Effector memory CD8-positive, alpha-beta T cell (primary cell): ENCODE measurements at regions not wholly inside any gene's neighbourhood (a gene's known extent, or its start where the extent isn't known, plus 50 kb on each side); places are given as distances from the start of the nearest gene placed in this dataset.

ENCODE experiments used
- ATAC-seq: fragments of 150-1000 bp; cut with Tn5 transposase; replicated peaks from 2 replicates; pipeline ENCODE4 v1.10.0; 2021; ENCODE audit warnings: mild to moderate bottlenecking, moderate library complexity
- DNase-seq, 3 experiments: peaks; one replicate each; pipeline ENCODE4 v3.0.0; 2021
- H3K27ac Mint-ChIP-seq, 2 donors: one replicate each; pipeline ENCODE4 v1.8.0; 2022; ENCODE audit warnings: mild to moderate bottlenecking in 2 of 2, mixed read lengths in 2 of 2, moderate library complexity in 2 of 2
- H3K27me3 Mint-ChIP-seq, 2 donors: one replicate each; pipeline ENCODE4 v1.8.0; 2022; ENCODE audit warnings: mixed read lengths in 2 of 2
- H3K36me3 Mint-ChIP-seq: one replicate; pipeline ENCODE4 v1.8.0; 2022; ENCODE audit warnings: mild to moderate bottlenecking, moderate library complexity, mixed read lengths; ENCODE audit not compliant: insufficient read depth
- H3K4me1 Mint-ChIP-seq, 2 donors: one replicate each; pipeline ENCODE4 v1.8.0; 2022; ENCODE audit warnings: low read depth in 2 of 2, mixed read lengths in 2 of 2
- H3K4me3 Mint-ChIP-seq, 2 donors: one replicate each; pipeline ENCODE4 v1.8.0; 2022; ENCODE audit warnings: mild to moderate bottlenecking in 2 of 2, mixed read lengths in 2 of 2, moderate library complexity in 2 of 2
- H3K9me3 Mint-ChIP-seq, 2 donors: one replicate each; pipeline ENCODE4 v1.8.0; 2022; ENCODE audit warnings: mixed read lengths in 2 of 2

DNA sequence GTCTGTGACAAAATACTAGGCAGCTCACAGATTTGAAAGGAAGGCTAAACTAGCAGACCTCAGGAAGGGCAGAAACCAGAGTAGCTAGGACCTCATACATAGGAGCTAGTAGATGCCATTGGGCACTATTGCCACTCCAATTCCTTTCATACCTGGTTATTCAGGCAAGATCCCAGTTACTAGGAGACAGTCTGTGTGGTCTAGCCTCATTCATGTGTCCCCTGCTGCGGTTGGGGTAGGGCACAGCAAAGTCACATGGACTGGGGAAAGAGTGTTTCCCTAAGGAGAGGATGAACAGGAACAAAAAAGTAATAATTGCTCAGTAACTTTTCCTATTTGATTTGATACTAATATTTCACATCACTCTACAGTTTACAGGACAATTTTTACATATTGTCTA lies 204.6 kb upstream of the HEY2 start:
- H3K4me1 Mint-ChIP-seq: no peaks in the 10 kb centered on the region
- H3K9me3 Mint-ChIP-seq: no peaks in the 10 kb centered on the region
- no peak overlapping the region for H3K4me3 Mint-ChIP-seq
- DNase-seq (no peak), ATAC-seq (no peak)
- no peak overlapping the region for H3K27ac Mint-ChIP-seq
- H3K36me3 Mint-ChIP-seq: no peaks in the 10 kb centered on the region
- H3K27me3 Mint-ChIP-seq: peaks cover 18 to 26% of the 10 kb centered on the region in 2 donors

DNA sequence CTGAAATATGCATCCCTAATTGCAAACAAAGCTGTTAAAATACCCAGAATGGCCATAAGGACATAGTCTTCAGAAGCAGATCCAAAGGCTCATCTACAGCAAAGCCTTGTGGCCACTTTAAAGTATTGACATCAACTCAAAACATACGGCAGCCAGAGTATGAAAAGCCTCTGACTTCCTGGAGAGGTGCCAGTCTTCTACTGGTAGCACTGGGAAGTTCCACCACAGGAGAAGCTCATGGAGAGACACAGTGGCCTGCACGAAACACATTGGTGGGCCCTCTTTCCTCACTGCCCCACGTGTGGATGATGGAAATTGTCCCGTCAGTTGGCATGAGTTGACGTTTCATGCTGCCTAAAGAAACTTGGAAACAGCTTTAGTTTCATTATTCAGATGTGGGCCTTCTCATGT lies 202.6 kb upstream of the HEY2 start:
- H3K36me3 Mint-ChIP-seq: no peaks in the 10 kb centered on the region
- H3K9me3 Mint-ChIP-seq: no peaks in the 10 kb centered on the region
- H3K4me3 Mint-ChIP-seq: no peak overlapping the region
- ATAC-seq (no peak), DNase-seq (no peak)
- peaks cover 5 to 36% of the 10 kb centered on the region in 2 donors for H3K27me3 Mint-ChIP-seq
- no peak overlapping the region for H3K27ac Mint-ChIP-seq
- H3K4me1 Mint-ChIP-seq: no peaks in the 10 kb centered on the region

DNA sequence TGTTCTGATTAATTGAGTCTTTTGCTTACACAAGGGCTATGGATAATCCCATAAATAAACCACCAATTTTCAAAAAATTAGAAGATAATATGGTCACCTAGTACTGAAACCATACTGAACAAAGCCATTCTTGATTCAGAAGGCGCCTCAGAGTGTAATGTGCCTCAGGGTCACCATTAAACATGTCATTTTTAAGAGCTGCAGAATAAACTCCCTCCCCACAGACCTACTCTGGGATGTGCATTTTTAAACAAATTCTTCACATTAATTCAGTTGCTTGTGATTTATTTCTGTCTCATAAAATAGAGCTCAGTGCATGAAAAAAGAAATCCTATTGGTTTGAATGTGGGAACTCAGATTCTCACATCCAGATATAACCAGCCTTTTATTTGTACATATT lies 202.1 kb upstream of the HEY2 start:
- no peak overlapping the region for H3K4me3 Mint-ChIP-seq
- no peaks in the 10 kb centered on the region for H3K9me3 Mint-ChIP-seq
- H3K27me3 Mint-ChIP-seq: peaks cover 5 to 36% of the 10 kb centered on the region in 2 donors
- no peak for ATAC-seq
- no peaks in the 10 kb centered on the region for H3K36me3 Mint-ChIP-seq
- H3K27ac Mint-ChIP-seq: no peak overlapping the region
- no peak for DNase-seq
- H3K4me1 Mint-ChIP-seq: no peaks in the 10 kb centered on the region

DNA sequence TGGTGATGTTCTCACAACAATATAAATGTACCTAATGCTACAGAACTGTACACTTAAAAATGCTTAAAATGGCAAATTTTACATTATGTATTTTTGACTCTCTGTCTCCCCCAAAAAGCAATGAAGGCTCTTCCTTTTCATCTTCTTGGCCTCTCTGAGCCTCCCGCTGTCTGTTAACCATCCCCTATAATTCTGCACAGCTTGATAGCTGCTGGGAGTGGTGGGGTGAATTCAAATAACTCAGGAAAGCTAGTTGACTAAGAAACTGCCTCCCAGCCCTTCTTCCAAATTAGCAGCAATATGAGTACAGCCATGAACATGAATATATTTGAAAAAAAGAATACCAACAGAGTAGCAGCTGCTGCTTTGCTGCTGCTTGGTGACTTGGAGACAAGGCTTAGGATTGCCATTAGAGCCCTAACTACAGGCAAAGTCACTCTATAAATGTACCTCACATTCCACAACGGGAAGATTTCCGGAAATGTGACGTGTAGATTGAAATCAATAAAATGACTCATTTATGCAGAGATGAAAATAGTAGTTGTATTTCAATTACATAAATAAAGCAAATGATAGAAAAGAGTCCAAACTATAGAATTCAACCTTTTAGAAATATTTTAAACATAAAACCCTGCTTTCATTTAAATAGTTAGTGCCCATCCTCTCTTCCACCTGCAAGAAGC lies 200.1 kb upstream of the HEY2 start:
- no peak for ATAC-seq
- Mint-ChIP-seq H3K27me3 (peaks cover 5 to 32% of the 10 kb centered on the region in 2 donors), H3K4me1 (no peaks in the 10 kb centered on the region), H3K27ac (no peak overlapping the region), H3K4me3 (no peak overlapping the region), H3K36me3 (no peaks in the 10 kb centered on the region), H3K9me3 (no peaks in the 10 kb centered on the region)
- DNase-seq: no peak

DNA sequence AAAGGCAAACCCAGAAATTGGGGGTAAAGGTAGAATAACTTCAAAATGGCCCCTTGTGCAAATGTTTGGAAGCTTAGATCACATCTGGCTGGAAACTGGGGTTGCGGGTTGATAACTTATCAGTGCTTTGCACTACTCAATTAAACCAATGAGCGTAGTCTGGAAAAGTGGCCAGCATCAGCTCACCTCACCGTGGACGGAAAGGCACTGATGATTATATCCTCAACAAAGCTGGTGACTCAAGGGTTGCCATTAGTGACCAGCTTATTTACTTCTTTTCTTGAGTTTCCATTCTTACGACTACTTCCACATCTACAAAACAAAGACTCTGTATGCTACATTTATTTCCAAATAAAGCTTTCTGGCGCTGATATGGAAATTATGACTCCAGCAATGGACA lies 198.5 kb upstream of the HEY2 start:
- no peaks in the 10 kb centered on the region for H3K36me3 Mint-ChIP-seq

DNA sequence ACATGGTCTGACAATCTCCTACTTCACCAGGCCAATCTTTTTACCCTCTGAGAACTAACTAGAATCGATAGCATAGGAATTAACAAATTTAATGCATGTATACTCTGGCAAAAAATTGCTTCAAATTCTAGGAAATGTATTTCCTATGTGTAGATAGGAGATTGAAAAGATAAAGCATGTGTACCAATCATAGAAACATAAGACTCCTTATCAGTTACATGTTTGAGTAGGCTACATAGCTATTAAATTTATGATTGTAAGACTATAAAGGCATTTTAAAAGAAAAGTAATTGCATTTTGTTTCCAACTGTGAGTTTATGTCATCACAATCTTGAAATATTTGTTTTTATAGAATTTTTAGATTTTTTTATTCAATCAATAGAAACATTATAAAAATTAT lies 196.6 kb upstream of the HEY2 start:
- Mint-ChIP-seq H3K27me3 (peaks cover 14 to 30% of the 10 kb centered on the region in 2 donors), H3K36me3 (no peaks in the 10 kb centered on the region), H3K4me1 (no peaks in the 10 kb centered on the region), H3K27ac (no peak overlapping the region), H3K9me3 (no peaks in the 10 kb centered on the region), H3K4me3 (no peak overlapping the region)
- ATAC-seq (no peak), DNase-seq (no peak)

More for the DNA sequence above, 198.5 kb upstream of the HEY2 start:
- Mint-ChIP-seq H3K9me3 (no peaks in the 10 kb centered on the region), H3K4me1 (no peaks in the 10 kb centered on the region), H3K27me3 (peaks cover 5 to 28% of the 10 kb centered on the region in 2 donors), H3K4me3 (no peak overlapping the region), H3K27ac (no peak overlapping the region)
- ATAC-seq (no peak), DNase-seq (no peak)

DNA sequence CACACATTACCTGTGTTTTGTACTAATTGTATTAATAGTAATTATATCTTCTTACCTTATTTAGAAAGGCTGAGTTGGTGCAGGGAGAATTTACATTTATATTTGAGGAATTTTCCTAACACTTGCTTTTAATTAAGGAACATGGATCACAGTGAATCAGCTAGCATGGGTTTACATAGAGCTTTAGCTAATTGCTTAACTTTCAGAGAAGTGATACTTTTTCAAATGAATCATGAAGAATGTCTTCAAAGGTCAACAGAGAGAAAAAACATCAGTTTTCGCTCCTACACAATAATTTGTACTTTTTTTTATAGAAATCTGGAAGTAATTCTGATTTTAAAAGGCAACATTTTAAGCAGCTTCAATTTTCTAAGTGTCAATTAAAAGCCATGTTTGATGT lies 195.0 kb upstream of the HEY2 start:
- ATAC-seq (no peak), DNase-seq (no peak)
- Mint-ChIP-seq H3K4me1 (no peaks in the 10 kb centered on the region), H3K27ac (no peak overlapping the region), H3K9me3 (no peaks in the 10 kb centered on the region), H3K27me3 (peaks cover 9 to 24% of the 10 kb centered on the region in 2 donors), H3K36me3 (no peaks in the 10 kb centered on the region), H3K4me3 (no peak overlapping the region)

DNA sequence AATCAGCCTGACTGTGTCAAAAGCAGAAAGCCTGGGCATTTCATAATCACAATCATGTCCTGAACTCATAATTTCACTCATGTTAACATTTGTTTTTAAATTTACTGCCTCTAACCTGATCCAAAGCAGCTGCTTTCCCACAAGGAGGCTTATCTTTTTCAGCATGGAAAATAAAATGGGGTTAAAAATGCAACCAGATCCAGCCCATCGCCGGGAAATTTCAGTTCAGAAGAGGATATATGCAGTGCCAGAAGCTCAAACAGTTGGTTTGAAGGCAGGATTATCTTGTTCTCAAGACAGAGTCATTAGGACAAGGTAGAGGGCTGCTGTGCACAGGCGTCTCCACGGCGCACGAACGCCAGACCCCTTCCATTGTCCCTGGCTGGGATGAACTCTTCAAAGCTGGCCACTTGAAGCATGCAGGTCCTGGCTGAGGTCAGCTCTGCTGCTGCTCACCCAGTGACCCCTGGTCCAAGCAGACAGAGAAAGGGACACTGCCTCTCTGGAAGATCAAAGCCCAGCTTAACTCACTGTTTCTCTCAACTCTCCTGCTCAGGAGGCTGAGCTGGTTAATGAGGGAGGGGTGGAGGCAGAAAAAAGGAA lies 191.1 kb upstream of the HEY2 start:
- Mint-ChIP-seq H3K36me3 (no peaks in the 10 kb centered on the region), H3K9me3 (no peaks in the 10 kb centered on the region), H3K27me3 (peaks cover 9 to 20% of the 10 kb centered on the region in 2 donors), H3K4me3 (no peak overlapping the region), H3K27ac (no peak overlapping the region), H3K4me1 (no peaks in the 10 kb centered on the region)
- ATAC-seq (no peak), DNase-seq (no peak)

DNA sequence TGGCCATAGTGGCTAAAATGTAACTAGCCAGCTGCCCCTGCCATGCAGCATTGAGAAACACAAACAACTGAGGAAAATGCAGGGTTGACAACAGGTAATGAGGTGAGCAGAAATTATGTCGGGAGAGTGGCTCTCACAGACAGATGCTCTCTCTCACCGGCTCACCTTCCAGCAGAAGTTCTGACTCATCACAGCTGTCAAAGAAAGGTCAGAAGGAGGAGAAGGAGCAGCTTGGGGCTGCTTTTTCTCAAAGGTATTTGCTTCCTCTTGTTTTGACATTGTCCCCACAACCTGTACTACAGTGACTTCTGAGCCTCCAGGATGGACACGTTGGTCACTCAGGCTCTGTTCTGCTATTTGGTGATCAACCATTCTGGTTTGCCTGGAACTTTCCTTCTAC lies 190.5 kb upstream of the HEY2 start:
- Mint-ChIP-seq H3K36me3 (no peaks in the 10 kb centered on the region), H3K4me1 (no peaks in the 10 kb centered on the region), H3K4me3 (no peak overlapping the region), H3K27me3 (peaks cover 13 to 26% of the 10 kb centered on the region in 2 donors), H3K9me3 (no peaks in the 10 kb centered on the region), H3K27ac (no peak overlapping the region)
- DNase-seq (no peak), ATAC-seq (no peak)

DNA sequence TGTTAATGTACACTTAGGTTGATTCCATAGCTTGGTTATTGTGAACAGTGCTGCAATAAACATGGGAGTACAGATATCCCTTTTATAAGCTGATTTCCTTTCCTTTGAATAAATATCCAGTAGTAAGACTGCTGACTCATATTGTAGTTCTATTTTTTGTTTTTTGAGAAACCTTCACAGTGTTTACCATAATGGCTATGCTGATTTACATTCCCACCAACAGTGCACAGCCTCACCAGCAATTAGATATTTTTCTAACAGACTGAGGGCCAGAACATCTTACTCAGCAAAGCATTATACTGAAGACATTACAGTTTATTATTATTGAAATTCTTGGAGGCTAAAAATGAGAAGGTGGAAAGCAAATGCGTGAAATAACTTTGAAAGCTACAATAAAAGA lies 187.3 kb upstream of the HEY2 start:
- Mint-ChIP-seq H3K27me3 (peaks cover 20 to 38% of the 10 kb centered on the region in 2 donors), H3K4me3 (no peak overlapping the region), H3K9me3 (no peaks in the 10 kb centered on the region), H3K36me3 (no peaks in the 10 kb centered on the region), H3K4me1 (no peaks in the 10 kb centered on the region), H3K27ac (no peak overlapping the region)
- no peak for ATAC-seq
- no peak for DNase-seq

DNA sequence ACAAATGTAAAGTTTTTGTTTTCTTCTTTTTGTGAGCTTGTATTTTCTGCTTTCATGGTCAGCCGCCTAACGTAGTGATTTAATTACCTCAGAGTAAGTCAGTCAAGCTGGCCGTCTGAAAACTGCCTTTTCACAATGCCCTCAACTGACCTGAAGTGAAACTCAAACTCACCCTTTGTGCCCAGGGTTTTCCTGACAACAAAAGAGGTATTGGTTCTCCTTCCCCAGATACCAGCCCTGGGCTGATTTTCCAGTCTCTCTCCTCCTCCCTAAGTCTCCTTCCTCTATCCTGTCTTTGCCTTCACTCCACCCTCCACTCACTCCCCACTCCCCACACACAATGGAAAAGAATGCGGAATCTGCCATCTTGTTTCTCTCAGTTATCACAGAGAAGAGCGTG lies 184.5 kb upstream of the HEY2 start:
- Mint-ChIP-seq H3K27ac (no peak overlapping the region), H3K27me3 (peaks cover 26 to 46% of the 10 kb centered on the region in 2 donors), H3K4me1 (no peaks in the 10 kb centered on the region), H3K36me3 (no peaks in the 10 kb centered on the region), H3K4me3 (no peak overlapping the region), H3K9me3 (no peaks in the 10 kb centered on the region)
- DNase-seq (no peak), ATAC-seq (no peak)

DNA sequence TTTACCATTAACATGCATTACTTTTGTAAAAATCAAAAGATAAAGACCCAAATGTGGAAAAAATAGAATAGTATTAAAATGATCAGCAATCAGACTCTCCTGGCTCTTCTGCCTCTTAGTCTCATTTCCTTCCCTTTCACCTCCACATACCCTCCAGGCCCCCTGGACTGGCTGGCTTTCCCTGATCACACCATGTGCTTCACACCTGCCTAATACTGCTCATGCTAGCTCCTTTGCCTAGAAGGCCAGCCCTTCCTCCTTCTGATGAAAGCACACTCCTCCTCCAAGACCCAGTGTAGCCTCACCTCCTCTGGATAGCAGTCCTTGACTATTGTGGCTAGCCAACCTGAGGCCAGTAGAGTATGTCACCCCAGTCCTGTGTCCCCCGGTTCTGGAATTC lies 182.0 kb upstream of the HEY2 start:
- Mint-ChIP-seq H3K36me3 (no peaks in the 10 kb centered on the region), H3K27me3 (peaks cover 28 to 52% of the 10 kb centered on the region in 2 donors), H3K4me1 (no peaks in the 10 kb centered on the region), H3K27ac (no peak overlapping the region), H3K9me3 (no peaks in the 10 kb centered on the region), H3K4me3 (no peak overlapping the region)
- ATAC-seq: no peak
- no peak for DNase-seq

DNA sequence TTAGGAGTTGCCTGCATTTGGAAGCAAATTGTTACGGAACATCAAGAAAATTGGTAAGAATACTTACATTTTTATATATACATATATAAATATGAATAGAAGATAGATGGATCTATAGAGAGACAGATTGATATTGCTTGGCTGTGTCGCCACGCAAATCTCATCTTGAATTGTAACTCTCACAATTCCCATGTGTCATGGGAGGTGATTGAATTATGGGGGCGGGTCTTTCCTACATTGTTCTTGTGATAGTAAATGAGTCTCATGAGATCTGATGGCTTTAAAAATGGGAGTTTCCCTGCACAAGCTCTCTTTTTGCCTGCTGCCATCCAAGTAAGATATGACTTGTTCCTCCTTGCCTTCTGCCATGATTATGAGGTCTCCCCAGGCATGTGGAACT lies 180.8 kb upstream of the HEY2 start:
- Mint-ChIP-seq H3K4me1 (no peaks in the 10 kb centered on the region), H3K4me3 (no peak overlapping the region), H3K9me3 (no peaks in the 10 kb centered on the region), H3K36me3 (no peaks in the 10 kb centered on the region), H3K27ac (no peak overlapping the region), H3K27me3 (peaks cover 30 to 51% of the 10 kb centered on the region in 2 donors)
- ATAC-seq (no peak), DNase-seq (no peak)

DNA sequence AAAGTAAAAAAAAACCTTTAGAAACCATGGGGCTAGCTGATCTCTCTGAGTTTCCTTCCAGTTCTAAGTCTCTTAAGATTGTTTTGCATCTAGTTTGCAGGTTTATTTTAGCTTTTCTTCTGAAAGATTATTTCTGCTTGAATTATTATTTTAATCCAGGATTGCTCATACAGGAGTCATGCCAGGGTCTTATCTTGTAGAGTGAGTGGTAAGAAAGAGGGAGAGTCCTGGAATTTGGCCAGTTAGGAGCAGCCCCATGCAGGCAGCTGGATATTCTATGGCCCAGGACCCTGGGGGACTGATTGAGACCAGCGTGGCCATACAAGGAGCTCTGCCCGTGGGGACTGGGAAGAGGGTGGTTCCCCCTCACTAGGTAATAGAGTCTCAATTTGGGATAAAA lies 178.9 kb upstream of the HEY2 start:
- Mint-ChIP-seq H3K4me3 (no peak overlapping the region), H3K27me3 (peaks cover 13 to 32% of the 10 kb centered on the region in 2 donors), H3K4me1 (no peaks in the 10 kb centered on the region), H3K27ac (no peak overlapping the region), H3K9me3 (no peaks in the 10 kb centered on the region), H3K36me3 (no peaks in the 10 kb centered on the region)
- ATAC-seq (no peak), DNase-seq (no peak)
